SK-N-SH (cell line): ENCODE measurements at regions not wholly inside any gene's neighbourhood (a gene's known extent, or its start where the extent isn't known, plus 50 kb on each side); places are given as distances from the start of the nearest gene placed in this dataset.

Experiments
- CTCF ChIP-seq: fragments of 200-600 bp; sonication (generic); IDR thresholded peaks from 2 replicates; pipeline ENCODE4 v1.6.1; 2017; ENCODE audit warnings: antibody characterized with exemption, mild to moderate bottlenecking, moderate library complexity
- ELF1 ChIP-seq: IDR thresholded peaks from 2 replicates; pipeline ENCODE4 v1.4.0; 2012
- POLR2AphosphoS5 ChIP-seq: IDR thresholded peaks from 2 replicates; pipeline ENCODE4 v1.6.1; 2012; ENCODE audit warnings: low read depth, low read length
- RXRA ChIP-seq: IDR thresholded peaks from 2 replicates; pipeline ENCODE4 v1.4.0; 2012; ENCODE audit warnings: low read depth, mild to moderate bottlenecking, borderline replicate concordance
- TEAD4 ChIP-seq: IDR thresholded peaks from 2 replicates; pipeline ENCODE4 v1.4.0; 2012; ENCODE audit warnings: mild to moderate bottlenecking, borderline replicate concordance; ENCODE audit not compliant: insufficient read depth
- USF2 ChIP-seq: fragments of 150-350 bp; IDR thresholded peaks from 2 replicates; pipeline ENCODE4 v1.6.1; 2017; ENCODE audit warnings: antibody characterized with exemption, low read length, low read depth, borderline replicate concordance
- TF ChIP-seq, protein P1 (sequence below): IDR thresholded peaks from 2 replicates; pipeline ENCODE4 v1.6.1; 2012; ENCODE audit warnings: mild to moderate bottlenecking, low read depth, low read length, moderate library complexity

DNA sequence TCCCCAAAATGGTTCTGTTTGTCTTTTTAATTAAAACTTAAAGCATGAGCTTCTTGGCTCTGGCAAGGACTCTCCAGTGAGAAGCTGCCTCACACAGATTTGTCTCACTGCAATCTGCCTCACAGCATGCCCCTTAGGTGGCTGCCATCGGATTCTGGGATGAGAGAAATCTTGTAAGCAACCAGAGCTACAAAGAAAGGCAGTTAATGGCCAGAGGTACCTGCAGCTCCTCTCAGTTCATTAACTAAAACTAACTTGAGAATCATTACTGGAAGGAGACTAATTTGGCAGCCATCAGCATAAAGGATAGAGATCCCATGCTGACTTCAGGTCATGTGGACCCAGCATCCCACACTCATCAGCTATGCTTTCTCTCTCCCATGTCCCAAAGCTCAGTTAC is 220.6 kb upstream of the DMAC1 start:
- TF ChIP-seq ELF1 (no peak), CTCF (no peak), POLR2AphosphoS5 (no peak), RXRA (no peak), USF2 (no peak), TEAD4 (no peak)
- TF ChIP-seq, protein P1, sequence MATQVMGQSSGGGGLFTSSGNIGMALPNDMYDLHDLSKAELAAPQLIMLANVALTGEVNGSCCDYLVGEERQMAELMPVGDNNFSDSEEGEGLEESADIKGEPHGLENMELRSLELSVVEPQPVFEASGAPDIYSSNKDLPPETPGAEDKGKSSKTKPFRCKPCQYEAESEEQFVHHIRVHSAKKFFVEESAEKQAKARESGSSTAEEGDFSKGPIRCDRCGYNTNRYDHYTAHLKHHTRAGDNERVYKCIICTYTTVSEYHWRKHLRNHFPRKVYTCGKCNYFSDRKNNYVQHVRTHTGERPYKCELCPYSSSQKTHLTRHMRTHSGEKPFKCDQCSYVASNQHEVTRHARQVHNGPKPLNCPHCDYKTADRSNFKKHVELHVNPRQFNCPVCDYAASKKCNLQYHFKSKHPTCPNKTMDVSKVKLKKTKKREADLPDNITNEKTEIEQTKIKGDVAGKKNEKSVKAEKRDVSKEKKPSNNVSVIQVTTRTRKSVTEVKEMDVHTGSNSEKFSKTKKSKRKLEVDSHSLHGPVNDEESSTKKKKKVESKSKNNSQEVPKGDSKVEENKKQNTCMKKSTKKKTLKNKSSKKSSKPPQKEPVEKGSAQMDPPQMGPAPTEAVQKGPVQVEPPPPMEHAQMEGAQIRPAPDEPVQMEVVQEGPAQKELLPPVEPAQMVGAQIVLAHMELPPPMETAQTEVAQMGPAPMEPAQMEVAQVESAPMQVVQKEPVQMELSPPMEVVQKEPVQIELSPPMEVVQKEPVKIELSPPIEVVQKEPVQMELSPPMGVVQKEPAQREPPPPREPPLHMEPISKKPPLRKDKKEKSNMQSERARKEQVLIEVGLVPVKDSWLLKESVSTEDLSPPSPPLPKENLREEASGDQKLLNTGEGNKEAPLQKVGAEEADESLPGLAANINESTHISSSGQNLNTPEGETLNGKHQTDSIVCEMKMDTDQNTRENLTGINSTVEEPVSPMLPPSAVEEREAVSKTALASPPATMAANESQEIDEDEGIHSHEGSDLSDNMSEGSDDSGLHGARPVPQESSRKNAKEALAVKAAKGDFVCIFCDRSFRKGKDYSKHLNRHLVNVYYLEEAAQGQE: no peak
